CD4-positive, alpha-beta T cell (primary cell): ENCODE measurements at regions not wholly inside any gene's neighbourhood (a gene's known extent, or its start where the extent isn't known, plus 50 kb on each side); places are given as distances from the start of the nearest gene placed in this dataset.
"Not testable (repeated sequence)": the region's sequence is repeated elsewhere in the genome, so short reads cannot be mapped to it uniquely, and the experiment has no call there.

Experiments used
- ATAC-seq: fragments of 200-7000 bp; cut with Tn5 transposase; one replicate; pipeline ENCODE4 v1.10.0; 2022; ENCODE audit warnings: mild to moderate bottlenecking; ENCODE audit not compliant: poor library complexity
- CTCF ChIA-PET: fragments of 350-600 bp; sonication (Branson Sonifier 250); formaldehyde crosslinking; loops from one replicate; lab custom pipeline; 2021; ENCODE audit warnings: antibody characterized with exemption, inconsistent platforms; lab: Charles Lee
- POLR2A ChIA-PET: fragments of 350-600 bp; sonication (Branson Sonifier 250); formaldehyde crosslinking; loops from one replicate; lab custom pipeline; 2021; ENCODE audit warnings: antibody characterized with exemption, inconsistent platforms; lab: Charles Lee
- DNase-seq, 14 experiments: peaks; one replicate each; pipeline ENCODE4 v3.0.0-alpha.2; 2013 to 2020; ENCODE audit warnings: mixed read lengths in 2 of 14
- H3K27ac ChIP-seq, 2 donors: one replicate each; pipeline versions ENCODE4 v1.5.1 to v1.7.0; 2013; ENCODE audit warnings: low read length in 2 of 2, low read depth in 1 of 2, mild to moderate bottlenecking in 1 of 2
- H3K27me3 ChIP-seq, 2 experiments: 1 replicate in 1 of 2; 2 replicates in 1 of 2; pipeline versions ENCODE4 v1.6.1 to v1.7.0; 2013; ENCODE audit warnings: low read length in 2 of 2, control low read depth in 1 of 2, mild to moderate bottlenecking in 1 of 2, moderate library complexity in 1 of 2; ENCODE audit not compliant: insufficient read depth in 2 of 2, control insufficient read depth in 1 of 2
- H3K36me3 ChIP-seq: one replicate; pipeline ENCODE4 v1.6.1; 2013; ENCODE audit warnings: low read length, control low read depth; ENCODE audit not compliant: insufficient read depth
- H3K4me1 ChIP-seq: one replicate; pipeline ENCODE4 v1.6.1; 2013; ENCODE audit warnings: low read length, control low read depth; ENCODE audit not compliant: insufficient read depth
- H3K4me3 ChIP-seq: one replicate; pipeline ENCODE4 v1.5.1; 2013; ENCODE audit warnings: mild to moderate bottlenecking, low read length, moderate library complexity
- H3K9me3 ChIP-seq, 2 experiments: 1 replicate in 1 of 2; 2 replicates in 1 of 2; pipeline versions ENCODE4 v1.6.1 to v1.7.0; 2013; ENCODE audit warnings: low read length in 2 of 2, mild to moderate bottlenecking in 2 of 2, control low read depth in 1 of 2, moderate library complexity in 1 of 2; ENCODE audit not compliant: control insufficient read depth in 1 of 2, insufficient read depth in 1 of 2
- H3K27ac Mint-ChIP-seq: one replicate; pipeline ENCODE4 v1.8.0; 2020; ENCODE audit warnings: mixed read lengths
- H3K27me3 Mint-ChIP-seq: one replicate; pipeline ENCODE4 v1.8.0; 2021; ENCODE audit warnings: mixed read lengths
- H3K36me3 Mint-ChIP-seq: one replicate; pipeline ENCODE4 v1.8.0; 2021; ENCODE audit warnings: low read depth, mixed read lengths
- H3K4me1 Mint-ChIP-seq: one replicate; pipeline ENCODE4 v1.8.0; 2021; ENCODE audit warnings: low read depth, mixed read lengths
- H3K4me3 Mint-ChIP-seq: one replicate; pipeline ENCODE4 v1.8.0; 2020; ENCODE audit warnings: mild to moderate bottlenecking, mixed read lengths
- H3K9me3 Mint-ChIP-seq: one replicate; pipeline ENCODE4 v1.8.0; 2020; ENCODE audit warnings: mixed read lengths
- CTCF ChIP-seq: fragments of 200-600 bp; IDR thresholded peaks from one replicate; pipeline ENCODE4 v1.8.0; 2022; ENCODE audit warnings: antibody characterized with exemption, mild to moderate bottlenecking
- intact Hi-C, 2 experiments: fragments of 100-400 bp; cut with DNase I in 1 of 2; cut with micrococcal nuclease in 1 of 2; formaldehyde crosslinking; loops; one replicate each; pipeline versions ENCODE4 v1.15.1 to v1.9.0; 2023 to 2025; cut with DNase I, micrococcal nuclease

GRCh38 chr6:86765211-86765610, 172.1 kb upstream of the HTR1E start:
- no peak overlapping the region for H3K27ac ChIP-seq
- H3K4me3 ChIP-seq: no peak overlapping the region
- H3K27ac Mint-ChIP-seq: no peak overlapping the region

GRCh38 chr6:86759953-86760352, 177.4 kb upstream of the HTR1E start:
- H3K27ac ChIP-seq, H3K36me3 Mint-ChIP-seq, H3K27ac Mint-ChIP-seq, H3K9me3 ChIP-seq, POLR2A ChIA-PET, H3K9me3 Mint-ChIP-seq, H3K4me1 ChIP-seq, H3K4me1 Mint-ChIP-seq, H3K27me3 ChIP-seq, intact Hi-C loops, H3K4me3 Mint-ChIP-seq, ATAC-seq, DNase-seq, H3K36me3 ChIP-seq, H3K4me3 ChIP-seq, H3K27me3 Mint-ChIP-seq, CTCF ChIA-PET: not testable (repeated sequence)

More at GRCh38 chr6:86765211-86765610, 172.1 kb upstream of the HTR1E start:
- Mint-ChIP-seq H3K4me1 (no peaks in the 10 kb centered on the region), H3K4me3 (no peak overlapping the region), H3K9me3 (peaks cover 6% of the 10 kb centered on the region), H3K27me3 (no peaks in the 10 kb centered on the region), H3K36me3 (no peaks in the 10 kb centered on the region)
- H3K27me3 ChIP-seq: no peaks in the 10 kb centered on the region
- intact Hi-C loops: no loop called here
- ATAC-seq (no peak), DNase-seq (no peak)
- H3K9me3 ChIP-seq: peaks cover 0 to 1% of the 10 kb centered on the region in 2 experiments
- no peaks in the 10 kb centered on the region for H3K4me1 ChIP-seq
- CTCF ChIA-PET: no interaction called here
- H3K36me3 ChIP-seq: no peaks in the 10 kb centered on the region
- TF ChIP-seq CTCF: no peak
- POLR2A ChIA-PET: no interaction called here

- TF ChIP-seq CTCF: no peak
- Histone ChIP-seq H3K4me3 (no peak overlapping the region), H3K4me1 (no peaks in the 10 kb centered on the region), H3K9me3 (peaks cover 0 to 10% of the 10 kb centered on the region in 2 experiments), H3K27me3 (no peaks in the 10 kb centered on the region), H3K27ac (no peak overlapping the region), H3K36me3 (no peaks in the 10 kb centered on the region)
- Mint-ChIP-seq H3K27me3 (no peaks in the 10 kb centered on the region), H3K4me1 (no peaks in the 10 kb centered on the region), H3K4me3 (no peak overlapping the region), H3K36me3 (no peaks in the 10 kb centered on the region), H3K27ac (no peak overlapping the region), H3K9me3 (peaks cover 6% of the 10 kb centered on the region)
- POLR2A ChIA-PET: no interaction called here
- DNase-seq (no peak), ATAC-seq (no peak)
- CTCF ChIA-PET: no interaction called here
- intact Hi-C loops: no loop called here
Observed at GRCh38 chr6:86756640-86757229, 180.6 kb upstream of the HTR1E start.

- no peaks in the 10 kb centered on the region for H3K27me3 Mint-ChIP-seq
Observed at GRCh38 chr6:86744048-86744447, 193.3 kb upstream of the HTR1E start.

More at GRCh38 chr6:86744048-86744447, 193.3 kb upstream of the HTR1E start:
- no peak for TF ChIP-seq CTCF
- Mint-ChIP-seq H3K36me3 (no peaks in the 10 kb centered on the region), H3K4me3 (no peak overlapping the region), H3K9me3 (peaks cover 13% of the 10 kb centered on the region), H3K4me1 (no peaks in the 10 kb centered on the region), H3K27ac (no peak overlapping the region)
- H3K9me3 ChIP-seq: no peaks in the 10 kb centered on the region
- H3K4me3 ChIP-seq: no peak overlapping the region
- no peaks in the 10 kb centered on the region for H3K27me3 ChIP-seq
- POLR2A ChIA-PET: no interaction called here
- intact Hi-C loops: no loop called here
- no peaks in the 10 kb centered on the region for H3K36me3 ChIP-seq
- no peaks in the 10 kb centered on the region for H3K4me1 ChIP-seq
- CTCF ChIA-PET: no interaction called here
- ATAC-seq (no peak), DNase-seq (no peak)
- no peak overlapping the region for H3K27ac ChIP-seq
